K562 (cell line): ENCODE measurements at regions not wholly inside any gene's neighbourhood (a gene's known extent, or its start where the extent isn't known, plus 50 kb on each side); places are given as distances from the start of the nearest gene placed in this dataset.

Source experiments
- MEF2A ChIP-seq: IDR thresholded peaks from 2 replicates; pipeline ENCODE4 v1.6.1; 2011; ENCODE audit warnings: low read depth, mild to moderate bottlenecking, low read length, moderate library complexity; ENCODE audit not compliant: control insufficient read depth
- SIN3A ChIP-seq, 2 experiments: fragments of 150-350 bp in 1 of 2; IDR thresholded peaks; 2 replicates each; pipeline ENCODE4 v1.6.1; 2011 to 2016; ENCODE audit warnings: borderline replicate concordance in 2 of 2, low read depth in 2 of 2, low read length in 2 of 2, mild to moderate bottlenecking in 2 of 2, moderate library complexity in 2 of 2; ENCODE audit not compliant: control insufficient read depth in 1 of 2
- SMAD4 ChIP-seq: fragments of 250-450 bp; sonication (Bioruptor Pico); conservative IDR thresholded peaks from 2 replicates; pipeline ENCODE4 v1.8.0; 2021; ENCODE audit warnings: inconsistent platforms, mild to moderate bottlenecking, moderate library complexity
- ZNF143 ChIP-seq: sonication (generic); formaldehyde crosslinking; IDR thresholded peaks from 2 replicates; pipeline ENCODE4 v1.9.0; 2022; ENCODE audit warnings: mild to moderate bottlenecking, missing genetic modification reagents
- TF ChIP-seq, protein P1 (sequence below), 3 experiments: IDR thresholded peaks in 2 of 3; conservative IDR thresholded peaks in 1 of 3; 2 replicates each; pipeline ENCODE4 v1.5.1; 2011 to 2012; ENCODE audit warnings: low read length in 3 of 3, mild to moderate bottlenecking in 3 of 3, control low read depth in 2 of 3, improper control_type of control experiment in 1 of 3, inconsistent platforms in 1 of 3, low read depth in 1 of 3, mixed read lengths in 1 of 3, moderate library complexity in 1 of 3; ENCODE audit not compliant: insufficient read depth in 2 of 3

DNA sequence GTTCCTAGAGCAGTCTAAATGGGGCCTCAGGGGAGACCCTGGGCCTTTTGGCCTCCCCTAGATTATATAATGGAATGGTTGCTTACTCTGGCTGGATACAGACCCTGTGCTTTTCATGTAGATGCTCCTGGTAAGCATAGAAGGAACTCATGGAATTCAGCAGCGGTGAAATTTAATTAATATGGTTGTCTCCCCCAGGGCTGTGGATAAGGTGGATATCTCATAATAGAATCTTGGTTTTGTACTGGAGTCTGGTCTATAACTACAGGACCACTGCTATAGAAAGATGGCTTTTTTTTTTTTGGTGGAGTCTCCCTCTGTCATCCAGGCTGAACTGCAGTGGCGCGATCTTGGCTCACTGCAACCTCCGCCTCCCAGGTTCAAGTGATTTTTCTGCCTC lies 84.5 kb downstream of the HRH4 start:
- TF ChIP-seq SIN3A (IDR thresholded peaks at IDR 0.05; ENCODE audit: borderline replicate concordance in 2 of 2, control insufficient read depth in 1 of 2, low read depth in 2 of 2, low read length in 2 of 2) (no peak), ZNF143 (no peak), MEF2A (no peak), SMAD4 (CRISPR knock-in tag) (no peak)
- TF ChIP-seq, protein P1, sequence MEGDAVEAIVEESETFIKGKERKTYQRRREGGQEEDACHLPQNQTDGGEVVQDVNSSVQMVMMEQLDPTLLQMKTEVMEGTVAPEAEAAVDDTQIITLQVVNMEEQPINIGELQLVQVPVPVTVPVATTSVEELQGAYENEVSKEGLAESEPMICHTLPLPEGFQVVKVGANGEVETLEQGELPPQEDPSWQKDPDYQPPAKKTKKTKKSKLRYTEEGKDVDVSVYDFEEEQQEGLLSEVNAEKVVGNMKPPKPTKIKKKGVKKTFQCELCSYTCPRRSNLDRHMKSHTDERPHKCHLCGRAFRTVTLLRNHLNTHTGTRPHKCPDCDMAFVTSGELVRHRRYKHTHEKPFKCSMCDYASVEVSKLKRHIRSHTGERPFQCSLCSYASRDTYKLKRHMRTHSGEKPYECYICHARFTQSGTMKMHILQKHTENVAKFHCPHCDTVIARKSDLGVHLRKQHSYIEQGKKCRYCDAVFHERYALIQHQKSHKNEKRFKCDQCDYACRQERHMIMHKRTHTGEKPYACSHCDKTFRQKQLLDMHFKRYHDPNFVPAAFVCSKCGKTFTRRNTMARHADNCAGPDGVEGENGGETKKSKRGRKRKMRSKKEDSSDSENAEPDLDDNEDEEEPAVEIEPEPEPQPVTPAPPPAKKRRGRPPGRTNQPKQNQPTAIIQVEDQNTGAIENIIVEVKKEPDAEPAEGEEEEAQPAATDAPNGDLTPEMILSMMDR (IDR thresholded peaks at IDR 0.05 in 2 of 3, conservative IDR thresholded peaks at IDR 0.05 in 1 of 3; ENCODE audit: insufficient read depth in 2 of 3, low read depth in 1 of 3, low read length in 3 of 3): no peak
